KMS-11 (cell line): ENCODE measurements at regions not wholly inside any gene's neighbourhood (a gene's known extent, or its start where the extent isn't known, plus 50 kb on each side); places are given as distances from the start of the nearest gene placed in this dataset.

Experiments used
- H2AFZ ChIP-seq: fragments of 200-600 bp; sonication (generic); 2 replicates; pipeline ENCODE4 v1.6.1; 2016; ENCODE audit warnings: antibody characterized with exemption, mixed run types, low read depth
- H3K27ac ChIP-seq: fragments of 200-600 bp; sonication (generic); 2 replicates; pipeline ENCODE4 v1.6.1; 2016; ENCODE audit warnings: mild to moderate bottlenecking, mixed run types
- H3K27me3 ChIP-seq: fragments of 200-600 bp; sonication (generic); 2 replicates; pipeline ENCODE4 v1.6.1; 2017; ENCODE audit warnings: mild to moderate bottlenecking, low read depth, mixed run types, moderate library complexity; ENCODE audit not compliant: insufficient read depth
- H3K36me3 ChIP-seq: fragments of 200-600 bp; sonication (generic); 2 replicates; pipeline ENCODE4 v1.6.1; 2017; ENCODE audit warnings: mild to moderate bottlenecking, mixed run types; ENCODE audit not compliant: insufficient read depth
- H3K4me1 ChIP-seq: fragments of 200-600 bp; sonication (generic); 2 replicates; pipeline ENCODE4 v1.6.1; 2016; ENCODE audit warnings: mild to moderate bottlenecking, low read depth, mixed run types; ENCODE audit not compliant: poor library complexity, severe bottlenecking
- H3K4me2 ChIP-seq: fragments of 200-600 bp; sonication (generic); 2 replicates; pipeline ENCODE4 v1.7.0; 2016; ENCODE audit warnings: mild to moderate bottlenecking, mixed run types
- H3K4me3 ChIP-seq: fragments of 200-600 bp; sonication (generic); IDR thresholded peaks from 2 replicates; pipeline ENCODE4 v1.6.1; 2017; ENCODE audit warnings: low read depth, low read length, mixed read lengths; ENCODE audit not compliant: insufficient read depth
- H3K79me2 ChIP-seq: fragments of 200-600 bp; sonication (generic); 2 replicates; pipeline ENCODE4 v1.6.1; 2016; ENCODE audit warnings: low read depth, mixed run types; ENCODE audit not compliant: insufficient read depth
- H3K9ac ChIP-seq: fragments of 200-600 bp; sonication (generic); 2 replicates; pipeline ENCODE4 v1.6.1; 2016; ENCODE audit warnings: mild to moderate bottlenecking, mixed run types
- H4K20me1 ChIP-seq: fragments of 200-600 bp; sonication (generic); 2 replicates; pipeline ENCODE4 v1.6.1; 2016; ENCODE audit warnings: mild to moderate bottlenecking, mixed run types; ENCODE audit not compliant: insufficient read depth
- CTCF ChIP-seq: fragments of 200-600 bp; sonication (generic); conservative IDR thresholded peaks from 2 replicates; pipeline ENCODE4 v1.6.1; 2017; ENCODE audit warnings: low read depth, mild to moderate bottlenecking, antibody characterized with exemption, low read length, moderate library complexity, mixed read lengths

GRCh38 chr17:34493917-34494316, 85.5 kb upstream of the TMEM132E start:
- Histone ChIP-seq H3K4me3 (no peak overlapping the region), H3K4me1 (no peaks in the 10 kb centered on the region), H3K4me2 (no peak overlapping the region), H3K79me2 (no peaks in the 10 kb centered on the region), H3K36me3 (no peaks in the 10 kb centered on the region), H4K20me1 (no peaks in the 10 kb centered on the region), H3K27me3 (no peaks in the 10 kb centered on the region), H2AFZ (no peak overlapping the region), H3K9ac (no peak overlapping the region), H3K27ac (no peak overlapping the region)
- no peak for TF ChIP-seq CTCF

- no peak for TF ChIP-seq CTCF
Measured at GRCh38 chr17:34487626-34488025, 91.8 kb upstream of the TMEM132E start.

GRCh38 chr17:34486761-34487160, 92.6 kb upstream of the TMEM132E start:
- no peaks in the 10 kb centered on the region for H3K4me1 ChIP-seq
- H3K9ac ChIP-seq, result no peak overlapping the region
- no peaks in the 10 kb centered on the region for H3K36me3 ChIP-seq
- H4K20me1 ChIP-seq, result no peaks in the 10 kb centered on the region
- no peak overlapping the region for H3K4me3 ChIP-seq
- no peak overlapping the region for H2AFZ ChIP-seq
- H3K27ac ChIP-seq, result no peak overlapping the region
- H3K27me3 ChIP-seq, result no peaks in the 10 kb centered on the region
- no peaks in the 10 kb centered on the region for H3K79me2 ChIP-seq
- TF ChIP-seq CTCF, result no peak
- no peak overlapping the region for H3K4me2 ChIP-seq

More at GRCh38 chr17:34487626-34488025, 91.8 kb upstream of the TMEM132E start:
- Histone ChIP-seq H3K36me3 (no peaks in the 10 kb centered on the region), H3K9ac (no peak overlapping the region), H2AFZ (no peak overlapping the region), H4K20me1 (no peaks in the 10 kb centered on the region), H3K79me2 (no peaks in the 10 kb centered on the region), H3K4me2 (no peak overlapping the region), H3K27ac (no peak overlapping the region), H3K4me3 (no peak overlapping the region), H3K4me1 (no peaks in the 10 kb centered on the region), H3K27me3 (no peaks in the 10 kb centered on the region)

GRCh38 chr17:34485999-34486398, 93.4 kb upstream of the TMEM132E start:
- no peaks in the 10 kb centered on the region for H3K36me3 ChIP-seq
- no peaks in the 10 kb centered on the region for H3K4me1 ChIP-seq
- H4K20me1 ChIP-seq, result no peaks in the 10 kb centered on the region
- H3K79me2 ChIP-seq, result no peaks in the 10 kb centered on the region
- no peak overlapping the region for H3K27ac ChIP-seq
- H3K9ac ChIP-seq, result no peak overlapping the region
- no peak overlapping the region for H2AFZ ChIP-seq
- H3K27me3 ChIP-seq, result no peaks in the 10 kb centered on the region
- no peak for TF ChIP-seq CTCF
- no peak overlapping the region for H3K4me3 ChIP-seq
- no peak overlapping the region for H3K4me2 ChIP-seq
